CD4-positive, CD25-positive, alpha-beta regulatory T cell (primary cell): ENCODE measurements at regions not wholly inside any gene's neighbourhood (a gene's known extent, or its start where the extent isn't known, plus 50 kb on each side); places are given as distances from the start of the nearest gene placed in this dataset.

Experiments used
- ATAC-seq, 2 donors: fragments of 150-1000 bp; cut with Tn5 transposase; one replicate each; pipeline ENCODE4 v1.10.0; 2021; ENCODE audit warnings: low read depth in 2 of 2, moderate number of reproducible peaks in 2 of 2, moderate library complexity in 1 of 2
- DNase-seq, 3 donors: peaks; one replicate each; pipeline versions ENCODE4 v3.0.0 to v3.0.0-alpha.2; 2012 to 2022; ENCODE audit warnings: mixed read lengths in 1 of 3
- H3K27ac ChIP-seq: one replicate; pipeline ENCODE4 v1.7.0; 2013; ENCODE audit warnings: mild to moderate bottlenecking, low read length; ENCODE audit not compliant: insufficient read depth, poor library complexity, severe bottlenecking
- H3K27me3 ChIP-seq: one replicate; pipeline ENCODE4 v1.7.0; 2013; ENCODE audit warnings: low read length; ENCODE audit not compliant: control insufficient read depth, insufficient read depth
- H3K36me3 ChIP-seq: one replicate; pipeline ENCODE4 v1.7.0; 2013; ENCODE audit warnings: mild to moderate bottlenecking, low read length, moderate library complexity; ENCODE audit not compliant: control insufficient read depth, insufficient read depth
- H3K4me1 ChIP-seq: 2 replicates; pipeline ENCODE4 v1.7.0; 2013; ENCODE audit warnings: mild to moderate bottlenecking, low read length; ENCODE audit not compliant: insufficient read depth, control insufficient read depth, poor library complexity, severe bottlenecking
- H3K4me3 ChIP-seq: one replicate; pipeline ENCODE4 v1.7.0; 2013; ENCODE audit warnings: low read depth, mild to moderate bottlenecking, low read length, moderate library complexity
- H3K9me3 ChIP-seq, 2 experiments: 1 replicate in 1 of 2; 2 replicates in 1 of 2; pipeline ENCODE4 v1.7.0; 2013; ENCODE audit warnings: low read length in 2 of 2, mild to moderate bottlenecking in 1 of 2, moderate library complexity in 1 of 2; ENCODE audit not compliant: control insufficient read depth in 2 of 2
- H3K27ac Mint-ChIP-seq, 3 donors: one replicate each; pipeline ENCODE4 v1.8.0; 2020 to 2022; ENCODE audit warnings: mild to moderate bottlenecking in 3 of 3, mixed read lengths in 3 of 3, moderate library complexity in 2 of 3
- H3K27me3 Mint-ChIP-seq: one replicate; pipeline ENCODE4 v1.8.0; 2022; ENCODE audit warnings: mild to moderate bottlenecking, mixed read lengths
- H3K36me3 Mint-ChIP-seq: one replicate; pipeline ENCODE4 v1.8.0; 2020; ENCODE audit warnings: mixed read lengths
- H3K4me1 Mint-ChIP-seq, 4 donors: one replicate each; pipeline ENCODE4 v1.8.0; 2020 to 2022; ENCODE audit warnings: mixed read lengths in 4 of 4, mild to moderate bottlenecking in 1 of 4
- H3K4me3 Mint-ChIP-seq, 4 donors: one replicate each; pipeline ENCODE4 v1.8.0; 2020 to 2022; ENCODE audit warnings: mild to moderate bottlenecking in 4 of 4, mixed read lengths in 4 of 4, moderate library complexity in 3 of 4
- H3K9me3 Mint-ChIP-seq, 7 donors: one replicate each; pipeline ENCODE4 v1.8.0; 2020 to 2022; ENCODE audit warnings: mixed read lengths in 7 of 7, mild to moderate bottlenecking in 3 of 7, moderate library complexity in 2 of 7

DNA sequence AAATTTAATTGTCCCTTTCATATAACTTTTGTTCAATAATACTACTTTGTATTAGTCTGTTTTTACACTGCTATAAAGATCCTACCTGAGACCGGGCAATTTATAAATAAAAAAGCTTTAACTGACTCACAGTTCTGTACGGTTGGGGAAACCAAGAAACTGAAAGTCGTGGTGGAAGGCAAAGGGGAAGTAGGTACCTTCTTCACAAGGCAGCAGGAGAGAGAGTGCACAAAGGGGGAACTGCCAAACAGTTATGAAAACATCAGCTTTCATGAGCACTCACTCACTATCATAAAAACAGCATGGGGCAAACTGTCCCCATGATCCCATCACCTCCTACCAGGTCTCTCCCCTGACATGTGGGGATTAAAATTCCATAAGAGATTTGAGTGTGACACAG is 1069.0 kb downstream of the FSCB start:
- Mint-ChIP-seq H3K9me3 (peaks cover 0 to 29% (median 4%) of the 10 kb centered on the region in 7 donors), H3K4me1 (no peaks in the 10 kb centered on the region), H3K36me3 (no peaks in the 10 kb centered on the region), H3K27me3 (no peaks in the 10 kb centered on the region), H3K27ac (no peak overlapping the region), H3K4me3 (no peak overlapping the region)
- no peak overlapping the region for H3K4me3 ChIP-seq
- H3K27ac ChIP-seq, result no peak overlapping the region
- DNase-seq, result no peak
- H3K36me3 ChIP-seq, result no peaks in the 10 kb centered on the region
- no peaks in the 10 kb centered on the region for H3K9me3 ChIP-seq
- no peaks in the 10 kb centered on the region for H3K4me1 ChIP-seq
- no peak for ATAC-seq
- H3K27me3 ChIP-seq, result no peaks in the 10 kb centered on the region

DNA sequence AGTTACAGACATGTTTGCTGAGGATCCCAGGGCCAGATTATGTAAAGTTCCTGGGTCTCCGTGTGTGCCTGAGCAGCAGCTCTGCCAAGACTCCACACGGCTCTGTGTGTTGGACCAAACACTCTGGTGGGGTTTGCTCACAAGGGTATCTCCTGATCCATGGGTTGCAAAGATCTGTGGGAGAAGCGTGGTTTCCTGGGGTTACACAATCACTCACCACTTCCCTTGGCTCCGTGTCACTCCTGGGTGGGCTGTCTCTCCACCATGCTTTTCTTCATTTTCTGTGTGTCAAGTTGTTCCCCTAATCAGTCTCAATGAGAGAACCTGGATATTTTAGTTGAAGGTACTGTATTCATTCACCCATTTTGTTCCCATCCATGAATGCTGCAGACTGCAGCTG is 1088.8 kb downstream of the FSCB start:
- no peaks in the 10 kb centered on the region for H3K36me3 Mint-ChIP-seq

DNA sequence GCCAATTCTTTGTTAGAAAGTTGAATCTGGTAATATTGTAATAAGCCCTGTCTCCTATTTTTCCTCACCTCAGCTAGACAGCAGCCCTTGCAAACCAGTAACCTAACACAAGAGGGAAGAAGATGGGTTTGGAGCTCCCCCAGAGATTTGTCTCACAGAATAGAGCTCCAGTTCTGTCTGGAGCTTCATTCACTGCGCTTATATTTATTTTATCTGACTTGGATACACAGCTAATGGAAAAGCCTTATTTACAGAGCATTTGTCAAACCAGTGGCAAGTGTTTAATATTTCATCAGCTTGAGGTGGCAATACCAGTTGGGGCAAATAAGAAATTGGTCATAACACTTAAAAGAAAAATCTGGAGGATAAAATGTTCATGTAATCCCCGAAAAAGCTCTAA is 1094.0 kb downstream of the FSCB start:
- H3K36me3 ChIP-seq, result no peaks in the 10 kb centered on the region
- H3K36me3 Mint-ChIP-seq, result no peaks in the 10 kb centered on the region
- peaks cover 0 to 15% of the 10 kb centered on the region in 2 experiments for H3K9me3 ChIP-seq
- H3K9me3 Mint-ChIP-seq, result peaks cover 0 to 8% (median 1%) of the 10 kb centered on the region in 7 donors
- H3K27ac ChIP-seq, result no peak overlapping the region
- ATAC-seq (no peak), DNase-seq (no peak)
- H3K27me3 ChIP-seq, result no peaks in the 10 kb centered on the region
- H3K27ac Mint-ChIP-seq, result no peak overlapping the region
- H3K4me3 Mint-ChIP-seq, result no peak overlapping the region
- H3K4me1 ChIP-seq, result no peaks in the 10 kb centered on the region
- H3K4me3 ChIP-seq, result no peak overlapping the region
- H3K4me1 Mint-ChIP-seq, result no peaks in the 10 kb centered on the region
- no peaks in the 10 kb centered on the region for H3K27me3 Mint-ChIP-seq

More for the DNA sequence above, 1088.8 kb downstream of the FSCB start:
- ATAC-seq, result no peak
- no peaks in the 10 kb centered on the region for H3K27me3 ChIP-seq
- no peak overlapping the region for H3K4me3 Mint-ChIP-seq
- no peak overlapping the region for H3K27ac ChIP-seq
- peaks cover 0 to 18% (median 8%) of the 10 kb centered on the region in 7 donors for H3K9me3 Mint-ChIP-seq
- H3K4me1 ChIP-seq, result no peaks in the 10 kb centered on the region
- H3K4me1 Mint-ChIP-seq, result no peaks in the 10 kb centered on the region
- no peak for DNase-seq
- H3K9me3 ChIP-seq, result peaks cover 10 to 15% of the 10 kb centered on the region in 2 experiments
- H3K4me3 ChIP-seq, result no peak overlapping the region
- no peak overlapping the region for H3K27ac Mint-ChIP-seq
- no peaks in the 10 kb centered on the region for H3K27me3 Mint-ChIP-seq
- H3K36me3 ChIP-seq, result no peaks in the 10 kb centered on the region

DNA sequence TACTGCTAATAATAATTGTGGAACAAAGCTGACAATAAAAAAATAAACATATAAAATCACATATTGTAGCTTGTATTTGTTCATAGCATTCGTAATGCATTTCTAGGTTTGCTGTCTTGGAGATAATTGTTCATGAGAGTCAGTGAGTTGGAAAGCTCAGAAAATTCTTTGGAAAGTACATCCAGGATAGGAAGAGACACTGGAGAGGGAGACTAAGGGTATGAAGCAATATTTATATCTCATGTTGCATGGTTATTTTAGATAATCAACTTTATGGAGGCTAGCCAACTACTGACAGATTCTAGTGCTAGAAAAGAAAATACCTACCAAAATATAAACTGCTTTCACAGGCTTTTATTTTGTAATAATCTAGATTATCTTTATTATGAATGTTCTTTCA is 1095.2 kb downstream of the FSCB start:
- no peaks in the 10 kb centered on the region for H3K4me1 ChIP-seq
- Mint-ChIP-seq H3K4me3 (no peak overlapping the region), H3K36me3 (no peaks in the 10 kb centered on the region), H3K27ac (no peak overlapping the region), H3K9me3 (peaks cover 0 to 6% (median 1%) of the 10 kb centered on the region in 7 donors), H3K4me1 (no peaks in the 10 kb centered on the region), H3K27me3 (no peaks in the 10 kb centered on the region)
- H3K9me3 ChIP-seq, result peaks cover 0 to 3% of the 10 kb centered on the region in 2 experiments
- H3K36me3 ChIP-seq, result no peaks in the 10 kb centered on the region
- no peak for DNase-seq
- H3K4me3 ChIP-seq, result no peak overlapping the region
- no peak overlapping the region for H3K27ac ChIP-seq
- no peak for ATAC-seq
- H3K27me3 ChIP-seq, result no peaks in the 10 kb centered on the region

DNA sequence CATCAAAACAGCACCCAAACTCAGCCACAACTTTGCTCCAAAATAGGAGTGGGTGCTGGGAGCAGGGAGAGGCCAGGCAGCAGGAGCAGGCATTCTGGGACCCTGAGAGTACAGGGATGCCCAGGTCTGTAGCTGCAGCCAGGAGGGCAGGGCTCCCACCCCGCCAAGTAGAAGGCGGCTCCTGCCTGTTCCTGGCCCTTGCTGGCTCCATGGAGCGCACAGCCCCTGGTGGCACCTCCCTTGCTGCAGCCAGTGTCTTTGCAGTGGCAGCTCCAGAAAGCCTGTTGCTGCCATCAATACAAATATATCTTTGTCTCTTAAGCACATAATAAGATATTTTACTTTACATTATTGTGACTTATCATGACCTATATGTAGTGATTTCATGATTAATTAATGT is 1096.5 kb downstream of the FSCB start:
- peaks cover 0 to 6% (median 1%) of the 10 kb centered on the region in 7 donors for H3K9me3 Mint-ChIP-seq
- H3K27me3 Mint-ChIP-seq, result no peaks in the 10 kb centered on the region
- H3K36me3 Mint-ChIP-seq, result no peaks in the 10 kb centered on the region
- Histone ChIP-seq H3K27me3 (no peaks in the 10 kb centered on the region), H3K27ac (no peak overlapping the region), H3K9me3 (no peaks in the 10 kb centered on the region), H3K4me1 (no peaks in the 10 kb centered on the region), H3K4me3 (no peak overlapping the region), H3K36me3 (no peaks in the 10 kb centered on the region)
- H3K27ac Mint-ChIP-seq, result no peak overlapping the region
- no peak for DNase-seq
- ATAC-seq, result no peak
- H3K4me1 Mint-ChIP-seq, result no peaks in the 10 kb centered on the region
- no peak overlapping the region for H3K4me3 Mint-ChIP-seq

DNA sequence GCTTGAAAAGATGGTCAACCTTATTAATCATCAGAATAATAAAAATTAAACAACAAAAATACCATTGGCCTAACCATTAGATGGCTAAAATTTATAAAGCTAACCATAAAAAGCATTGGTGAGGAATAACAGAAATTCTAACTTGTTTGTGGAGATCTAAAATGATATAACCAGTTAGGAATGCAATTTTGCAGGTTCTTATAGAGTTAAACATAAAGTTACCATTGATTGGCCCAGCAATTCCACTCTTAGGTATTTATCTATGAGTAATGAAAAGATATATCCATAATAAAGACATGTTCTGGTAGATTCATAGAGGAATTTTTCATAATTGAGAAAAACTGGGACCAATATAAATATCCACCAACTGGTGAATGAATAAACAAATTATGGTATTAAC is 1098.6 kb downstream of the FSCB start:
- Histone ChIP-seq H3K9me3 (no peaks in the 10 kb centered on the region), H3K4me1 (no peaks in the 10 kb centered on the region), H3K27me3 (no peaks in the 10 kb centered on the region), H3K4me3 (no peak overlapping the region), H3K27ac (no peak overlapping the region), H3K36me3 (no peaks in the 10 kb centered on the region)
- H3K4me1 Mint-ChIP-seq, result no peaks in the 10 kb centered on the region
- ATAC-seq (no peak), DNase-seq (no peak)
- no peak overlapping the region for H3K4me3 Mint-ChIP-seq
- H3K27ac Mint-ChIP-seq, result no peak overlapping the region
- peaks cover 0 to 19% (median 3%) of the 10 kb centered on the region in 7 donors for H3K9me3 Mint-ChIP-seq
- H3K27me3 Mint-ChIP-seq, result no peaks in the 10 kb centered on the region
- H3K36me3 Mint-ChIP-seq, result no peaks in the 10 kb centered on the region

DNA sequence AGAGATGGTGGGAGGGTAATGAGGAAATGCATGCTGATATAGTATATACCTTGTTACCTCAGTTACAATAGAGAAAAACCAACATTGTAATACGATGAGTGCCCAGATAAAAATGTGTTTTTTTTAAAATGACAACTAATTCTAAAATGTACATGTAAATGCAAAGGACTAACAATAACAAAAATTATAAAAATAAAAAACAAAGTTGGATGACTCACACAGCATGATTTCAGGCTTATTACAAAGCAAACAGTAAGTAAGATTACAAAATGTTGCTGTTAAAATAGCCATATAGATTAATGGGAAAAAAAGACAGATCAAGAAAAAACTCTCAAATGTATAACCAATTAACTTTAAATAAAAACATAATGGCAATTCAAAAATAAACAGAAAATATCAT is 1099.4 kb downstream of the FSCB start:
- H3K9me3 ChIP-seq, result no peaks in the 10 kb centered on the region
- H3K36me3 Mint-ChIP-seq, result no peaks in the 10 kb centered on the region
- H3K27ac Mint-ChIP-seq, result no peak overlapping the region
- no peak overlapping the region for H3K4me3 Mint-ChIP-seq
- no peak overlapping the region for H3K4me3 ChIP-seq
- no peaks in the 10 kb centered on the region for H3K36me3 ChIP-seq
- no peaks in the 10 kb centered on the region for H3K27me3 Mint-ChIP-seq
- ATAC-seq (no peak), DNase-seq (no peak)
- H3K27ac ChIP-seq, result no peak overlapping the region
- no peaks in the 10 kb centered on the region for H3K27me3 ChIP-seq
- no peaks in the 10 kb centered on the region for H3K4me1 Mint-ChIP-seq
- no peaks in the 10 kb centered on the region for H3K4me1 ChIP-seq
- peaks cover 0 to 19% (median 3%) of the 10 kb centered on the region in 7 donors for H3K9me3 Mint-ChIP-seq

DNA sequence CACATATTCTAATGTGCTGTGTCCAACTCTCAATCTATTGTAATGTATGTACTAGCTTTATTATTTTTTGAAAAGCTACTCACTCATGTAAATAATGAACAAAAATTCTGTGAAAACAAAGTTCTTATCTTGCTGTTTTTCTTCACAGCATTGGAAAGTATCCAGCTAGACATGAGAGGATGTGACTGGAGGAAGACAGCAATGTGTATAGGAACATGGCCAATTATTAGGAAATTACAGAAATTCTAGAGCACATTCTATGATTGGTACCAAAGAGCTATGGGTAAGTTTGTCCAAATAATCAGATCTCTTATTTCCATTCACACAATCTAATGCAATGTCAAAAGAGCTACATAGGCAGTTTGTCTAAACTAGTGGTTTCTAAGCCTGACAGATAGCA is 1100.2 kb downstream of the FSCB start:
- ATAC-seq, result no peak
- no peak overlapping the region for H3K27ac Mint-ChIP-seq

More for the DNA sequence above, 1100.2 kb downstream of the FSCB start:
- H3K27ac ChIP-seq, result no peak overlapping the region
- H3K9me3 ChIP-seq, result no peaks in the 10 kb centered on the region
- no peak for DNase-seq
- H3K4me1 ChIP-seq, result no peaks in the 10 kb centered on the region
- Mint-ChIP-seq H3K27me3 (no peaks in the 10 kb centered on the region), H3K4me3 (no peak overlapping the region), H3K36me3 (no peaks in the 10 kb centered on the region), H3K4me1 (no peaks in the 10 kb centered on the region), H3K9me3 (peaks cover 0 to 19% (median 3%) of the 10 kb centered on the region in 7 donors)
- H3K27me3 ChIP-seq, result no peaks in the 10 kb centered on the region
- no peaks in the 10 kb centered on the region for H3K36me3 ChIP-seq
- no peak overlapping the region for H3K4me3 ChIP-seq
